WTC11 (cell line): ENCODE measurements at regions not wholly inside any gene's neighbourhood (a gene's known extent, or its start where the extent isn't known, plus 50 kb on each side); places are given as distances from the start of the nearest gene placed in this dataset.

Source experiments
- ATAC-seq: fragments of 200-7000 bp; cut with Tn5 transposase; 2 replicates; pipeline ENCODE4 v1.10.0; 2021; ENCODE audit warnings: mild to moderate bottlenecking, moderate library complexity
- CTCF ChIA-PET: fragments of 300-600 bp; sonication (Branson Sonifier 250); formaldehyde crosslinking; loops from one replicate; lab custom pipeline; 2021; ENCODE audit warnings: antibody characterized with exemption; lab: Charles Lee
- POLR2A ChIA-PET: fragments of 350-600 bp; sonication (Branson Sonifier 250); formaldehyde crosslinking; loops from one replicate; lab custom pipeline; 2021; ENCODE audit warnings: antibody characterized with exemption; lab: Charles Lee
- DNase-seq: peaks from one replicate; pipeline ENCODE4 v3.0.0; 2021; ENCODE audit warnings: low spot score
- H3K27ac Mint-ChIP-seq: 2 replicates; pipeline ENCODE4 v1.8.0; 2021; ENCODE audit warnings: mixed read lengths
- H3K27me3 Mint-ChIP-seq: 2 replicates; pipeline ENCODE4 v1.8.0; 2021; ENCODE audit warnings: low read depth, mild to moderate bottlenecking, moderate library complexity, mixed read lengths
- H3K36me3 Mint-ChIP-seq: 2 replicates; pipeline ENCODE4 v1.8.0; 2021; ENCODE audit warnings: mixed read lengths
- H3K4me1 Mint-ChIP-seq: 2 replicates; pipeline ENCODE4 v1.8.0; 2022; ENCODE audit warnings: mixed read lengths
- H3K4me3 Mint-ChIP-seq: 2 replicates; pipeline ENCODE4 v1.8.0; 2021; ENCODE audit warnings: mild to moderate bottlenecking, moderate library complexity, mixed read lengths
- H3K9me3 Mint-ChIP-seq: 2 replicates; pipeline ENCODE4 v1.8.0; 2021; ENCODE audit warnings: mixed read lengths
- CREB1 ChIP-seq: sonication (generic); formaldehyde crosslinking; IDR thresholded peaks from 2 replicates; pipeline ENCODE4 v1.8.0; 2023; ENCODE audit warnings: mild to moderate bottlenecking, missing genetic modification reagents
- ESRRA ChIP-seq: sonication (generic); formaldehyde crosslinking; IDR thresholded peaks from 2 replicates; pipeline ENCODE4 v1.8.1; 2022; ENCODE audit warnings: mild to moderate bottlenecking, missing genetic modification reagents, borderline replicate concordance
- FOXK1 ChIP-seq: sonication (generic); formaldehyde crosslinking; IDR thresholded peaks from 2 replicates; pipeline ENCODE4 v1.8.0; 2022; ENCODE audit warnings: mild to moderate bottlenecking, moderate library complexity, missing genetic modification reagents
- FOXP1 ChIP-seq: sonication (generic); formaldehyde crosslinking; IDR thresholded peaks from 2 replicates; pipeline ENCODE4 v1.8.0; 2022; ENCODE audit warnings: missing genetic modification reagents, mild to moderate bottlenecking, moderate library complexity, borderline replicate concordance
- GTF2I ChIP-seq: fragments of 250-450 bp; sonication (Bioruptor Pico); conservative IDR thresholded peaks from 2 replicates; pipeline ENCODE4 v1.4.0; 2021; ENCODE audit warnings: mild to moderate bottlenecking
- HMGA2 ChIP-seq: fragments of 250-450 bp; sonication (Bioruptor Pico); IDR thresholded peaks from 2 replicates; pipeline ENCODE4 v1.4.0; 2021; ENCODE audit warnings: mild to moderate bottlenecking, moderate library complexity
- JUN ChIP-seq: sonication (generic); formaldehyde crosslinking; IDR thresholded peaks from 2 replicates; pipeline ENCODE4 v1.8.0; 2023; ENCODE audit warnings: mild to moderate bottlenecking, missing genetic modification reagents
- NR1H2 ChIP-seq: sonication (generic); formaldehyde crosslinking; IDR thresholded peaks from 2 replicates; pipeline ENCODE4 v1.9.0; 2021; ENCODE audit warnings: mild to moderate bottlenecking, moderate library complexity, missing genetic modification reagents
- OVOL2 ChIP-seq: fragments of 250-450 bp; sonication (Bioruptor Pico); IDR thresholded peaks from 2 replicates; pipeline ENCODE4 v1.9.0; 2021; ENCODE audit warnings: mild to moderate bottlenecking, borderline replicate concordance
- SP1 ChIP-seq: sonication (generic); formaldehyde crosslinking; conservative IDR thresholded peaks from 2 replicates; pipeline ENCODE4 v1.8.1; 2022; ENCODE audit warnings: missing genetic modification reagents
- TEAD1 ChIP-seq: sonication (generic); formaldehyde crosslinking; IDR thresholded peaks from 2 replicates; pipeline ENCODE4 v1.8.0; 2022; ENCODE audit warnings: mild to moderate bottlenecking, missing genetic modification reagents
- ZNF317 ChIP-seq: sonication (generic); formaldehyde crosslinking; IDR thresholded peaks from 2 replicates; pipeline ENCODE4 v1.8.1; 2023; ENCODE audit warnings: low read depth, mild to moderate bottlenecking, moderate library complexity, missing genetic modification reagents, borderline replicate concordance
- ZNF423 ChIP-seq: fragments of 250-450 bp; sonication (Bioruptor Pico); IDR thresholded peaks from 2 replicates; pipeline ENCODE4 v2.1.2; 2022; ENCODE audit warnings: mild to moderate bottlenecking, moderate library complexity
- TF ChIP-seq, protein P1 (sequence below): sonication (generic); formaldehyde crosslinking; IDR thresholded peaks from 2 replicates; pipeline ENCODE4 v1.8.1; 2023; ENCODE audit warnings: mild to moderate bottlenecking, missing genetic modification reagents
- TF ChIP-seq, protein P2 (sequence below): sonication (generic); formaldehyde crosslinking; IDR thresholded peaks from 2 replicates; pipeline ENCODE4 v1.8.0; 2022; ENCODE audit warnings: mild to moderate bottlenecking, missing genetic modification reagents
- TF ChIP-seq, protein P3 (sequence below): sonication (generic); formaldehyde crosslinking; IDR thresholded peaks from 2 replicates; pipeline ENCODE4 v1.8.1; 2023; ENCODE audit warnings: mild to moderate bottlenecking, missing genetic modification reagents, moderate library complexity

DNA sequence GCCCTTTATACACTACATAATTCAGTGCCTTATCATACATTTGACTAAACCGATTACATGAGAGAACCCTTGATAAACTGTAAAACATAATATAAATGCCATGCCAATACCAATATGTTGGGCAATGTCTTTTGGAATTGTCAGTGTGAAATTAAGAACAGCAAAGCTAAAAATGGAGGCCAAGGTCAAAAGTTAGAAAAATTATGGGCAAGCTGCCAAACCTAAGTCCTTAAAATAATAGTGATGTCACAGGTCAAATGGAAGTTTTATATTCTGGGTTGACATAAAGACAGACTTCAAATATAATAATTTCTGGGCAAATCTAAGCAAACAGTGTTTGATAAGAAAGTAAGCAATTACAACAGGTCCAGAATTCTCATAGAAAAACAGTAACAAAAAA is 696.7 kb downstream of the RNF144B start:
- peaks cover 3% of the 10 kb centered on the region for H3K9me3 Mint-ChIP-seq
- H3K4me3 Mint-ChIP-seq, result no peak overlapping the region
- H3K36me3 Mint-ChIP-seq, result no peaks in the 10 kb centered on the region
- H3K27me3 Mint-ChIP-seq, result no peaks in the 10 kb centered on the region
- peaks cover 24% of the 10 kb centered on the region for H3K4me1 Mint-ChIP-seq
- ChIA-PET CTCF (no interaction called here), POLR2A (no interaction called here)
- ATAC-seq (no peak), DNase-seq (no peak)
- no peak for TF ChIP-seq SP1
- TF ChIP-seq ZNF317 (CRISPR knock-in tag), result no peak
- TF ChIP-seq, protein P1, sequence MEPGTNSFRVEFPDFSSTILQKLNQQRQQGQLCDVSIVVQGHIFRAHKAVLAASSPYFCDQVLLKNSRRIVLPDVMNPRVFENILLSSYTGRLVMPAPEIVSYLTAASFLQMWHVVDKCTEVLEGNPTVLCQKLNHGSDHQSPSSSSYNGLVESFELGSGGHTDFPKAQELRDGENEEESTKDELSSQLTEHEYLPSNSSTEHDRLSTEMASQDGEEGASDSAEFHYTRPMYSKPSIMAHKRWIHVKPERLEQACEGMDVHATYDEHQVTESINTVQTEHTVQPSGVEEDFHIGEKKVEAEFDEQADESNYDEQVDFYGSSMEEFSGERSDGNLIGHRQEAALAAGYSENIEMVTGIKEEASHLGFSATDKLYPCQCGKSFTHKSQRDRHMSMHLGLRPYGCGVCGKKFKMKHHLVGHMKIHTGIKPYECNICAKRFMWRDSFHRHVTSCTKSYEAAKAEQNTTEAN (CRISPR knock-in tag), result no peak
- no peak for TF ChIP-seq TEAD1 (CRISPR knock-in tag)
- no peak for TF ChIP-seq JUN
- no peak overlapping the region for H3K27ac Mint-ChIP-seq

DNA sequence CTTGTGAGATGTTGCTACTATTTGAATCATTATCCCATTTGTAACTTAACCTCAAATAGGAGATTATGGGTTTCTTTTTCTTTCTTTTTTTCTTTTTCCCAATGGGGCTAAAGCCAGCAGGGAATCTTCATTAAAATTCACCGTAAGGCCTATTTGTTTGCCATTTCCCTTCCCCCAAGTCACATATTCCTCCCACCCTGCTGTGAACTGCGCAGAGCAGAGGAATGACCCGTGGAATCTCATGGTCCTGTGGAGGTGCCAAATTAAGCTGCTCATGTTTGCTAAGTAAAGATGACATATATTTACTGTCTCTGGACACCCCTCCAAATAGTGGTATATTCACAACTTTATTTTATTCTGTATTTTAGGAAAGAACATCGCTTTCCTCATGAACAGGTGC is 699.3 kb downstream of the RNF144B start:
- POLR2A ChIA-PET, result no interaction called here
- peaks cover 5% of the 10 kb centered on the region; the same call in 1 of the 2 replicates for H3K9me3 Mint-ChIP-seq
- H3K27ac Mint-ChIP-seq, result no peak overlapping the region
- DNase-seq (peak; percentile 13), ATAC-seq (peak; percentile 65)
- H3K4me1 Mint-ChIP-seq, result peaks cover 21% of the 10 kb centered on the region
- no peak overlapping the region for H3K4me3 Mint-ChIP-seq
- CTCF ChIA-PET, result interaction anchor here (0.9 kb wide), 1 partner anchor 62 kb away, joined by 3 read pairs; no protein-coding TSS in a partner anchor
- no peaks in the 10 kb centered on the region for H3K27me3 Mint-ChIP-seq
- TF ChIP-seq ZNF423 (CRISPR knock-in tag) (peak; percentile 12; the same call in 1 of the 2 replicates), JUN (no peak)
- H3K36me3 Mint-ChIP-seq, result no peaks in the 10 kb centered on the region

DNA sequence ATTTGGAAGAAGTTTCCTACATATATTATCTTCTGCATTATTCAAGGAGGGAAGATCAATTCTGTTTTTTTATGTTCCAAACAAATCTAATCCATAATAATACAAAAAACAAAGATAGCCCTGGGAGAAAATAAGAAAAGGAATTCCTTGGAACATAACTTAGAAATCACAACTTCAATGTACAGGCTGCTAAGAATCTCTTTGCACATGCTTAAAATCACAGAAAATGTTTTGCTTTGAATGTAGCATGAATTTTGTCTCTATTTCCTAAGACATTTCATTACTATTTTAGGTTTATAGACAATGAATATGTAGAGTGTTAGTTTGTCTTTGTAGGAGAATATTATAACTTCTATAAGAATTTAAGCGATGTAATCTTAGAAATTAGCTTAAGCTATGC is 700.1 kb downstream of the RNF144B start:
- H3K27ac Mint-ChIP-seq, result no peak overlapping the region
- no peak overlapping the region for H3K4me3 Mint-ChIP-seq
- peaks cover 21% of the 10 kb centered on the region for H3K4me1 Mint-ChIP-seq
- DNase-seq, result no peak
- POLR2A ChIA-PET, result no interaction called here
- CTCF ChIA-PET, result no interaction called here
- no peak for ATAC-seq
- peaks cover 5% of the 10 kb centered on the region; the same call in 1 of the 2 replicates for H3K9me3 Mint-ChIP-seq
- H3K36me3 Mint-ChIP-seq, result no peaks in the 10 kb centered on the region
- TF ChIP-seq, protein P1 (CRISPR knock-in tag), result no peak
- TF ChIP-seq FOXP1 (CRISPR knock-in tag), result no peak
- TF ChIP-seq FOXK1 (CRISPR knock-in tag), result no peak
- no peak for TF ChIP-seq ZNF423 (CRISPR knock-in tag)
- TF ChIP-seq, all 79 proteins: peak for 0
- no peaks in the 10 kb centered on the region for H3K27me3 Mint-ChIP-seq

DNA sequence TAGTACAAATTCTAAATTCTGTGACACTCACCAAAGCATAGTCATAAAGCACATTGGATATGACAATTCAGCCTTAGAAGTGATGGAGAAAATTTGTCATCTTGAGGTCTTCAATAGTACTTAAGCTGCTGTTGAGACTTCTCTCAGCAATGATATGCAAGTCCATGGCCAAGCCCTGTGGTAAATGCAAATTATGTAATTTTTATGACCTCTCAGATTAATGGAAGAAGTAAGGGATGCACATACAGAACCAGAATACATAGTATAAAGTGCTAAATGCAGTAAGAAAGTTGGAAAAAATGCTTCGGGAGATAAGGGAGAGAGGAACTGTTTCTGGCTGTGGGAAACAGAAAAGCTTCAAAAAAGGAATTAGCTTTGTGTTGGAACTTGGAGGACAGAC is 700.7 kb downstream of the RNF144B start:
- Mint-ChIP-seq H3K36me3 (no peaks in the 10 kb centered on the region), H3K4me3 (no peak overlapping the region), H3K27ac (no peak overlapping the region), H3K9me3 (peaks cover 5% of the 10 kb centered on the region; the same call in 1 of the 2 replicates), H3K27me3 (no peaks in the 10 kb centered on the region), H3K4me1 (peaks cover 21% of the 10 kb centered on the region)
- CTCF ChIA-PET, result no interaction called here
- no peak for TF ChIP-seq OVOL2
- TF ChIP-seq CREB1 (CRISPR knock-in tag), result no peak
- no peak for TF ChIP-seq HMGA2
- no peak for TF ChIP-seq GTF2I (CRISPR knock-in tag)
- TF ChIP-seq, protein P2, sequence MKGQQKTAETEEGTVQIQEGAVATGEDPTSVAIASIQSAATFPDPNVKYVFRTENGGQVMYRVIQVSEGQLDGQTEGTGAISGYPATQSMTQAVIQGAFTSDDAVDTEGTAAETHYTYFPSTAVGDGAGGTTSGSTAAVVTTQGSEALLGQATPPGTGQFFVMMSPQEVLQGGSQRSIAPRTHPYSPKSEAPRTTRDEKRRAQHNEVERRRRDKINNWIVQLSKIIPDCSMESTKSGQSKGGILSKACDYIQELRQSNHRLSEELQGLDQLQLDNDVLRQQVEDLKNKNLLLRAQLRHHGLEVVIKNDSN (CRISPR knock-in tag), result no peak
- TF ChIP-seq, protein P3, sequence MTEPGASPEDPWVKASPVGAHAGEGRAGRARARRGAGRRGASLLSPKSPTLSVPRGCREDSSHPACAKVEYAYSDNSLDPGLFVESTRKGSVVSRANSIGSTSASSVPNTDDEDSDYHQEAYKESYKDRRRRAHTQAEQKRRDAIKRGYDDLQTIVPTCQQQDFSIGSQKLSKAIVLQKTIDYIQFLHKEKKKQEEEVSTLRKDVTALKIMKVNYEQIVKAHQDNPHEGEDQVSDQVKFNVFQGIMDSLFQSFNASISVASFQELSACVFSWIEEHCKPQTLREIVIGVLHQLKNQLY (CRISPR knock-in tag), result no peak
- TF ChIP-seq ESRRA (CRISPR knock-in tag), result no peak
- TF ChIP-seq NR1H2 (CRISPR knock-in tag), result no peak
- ATAC-seq, result no peak
- no peak for DNase-seq
- POLR2A ChIA-PET, result interaction anchor here (0.6 kb wide), 1 partner anchor 119 kb away, joined by 3 read pairs; no protein-coding TSS in a partner anchor
